ENCODE measurements at regions not wholly inside any gene's neighbourhood (a gene's known extent, or its start where the extent isn't known, plus 50 kb on each side); places are given as distances from the start of the nearest gene placed in this dataset.

GRCh38 chr2:88263861-88264260, 93.7 kb downstream of the THNSL2 start:
- TF ChIP-seq, protein P1, sequence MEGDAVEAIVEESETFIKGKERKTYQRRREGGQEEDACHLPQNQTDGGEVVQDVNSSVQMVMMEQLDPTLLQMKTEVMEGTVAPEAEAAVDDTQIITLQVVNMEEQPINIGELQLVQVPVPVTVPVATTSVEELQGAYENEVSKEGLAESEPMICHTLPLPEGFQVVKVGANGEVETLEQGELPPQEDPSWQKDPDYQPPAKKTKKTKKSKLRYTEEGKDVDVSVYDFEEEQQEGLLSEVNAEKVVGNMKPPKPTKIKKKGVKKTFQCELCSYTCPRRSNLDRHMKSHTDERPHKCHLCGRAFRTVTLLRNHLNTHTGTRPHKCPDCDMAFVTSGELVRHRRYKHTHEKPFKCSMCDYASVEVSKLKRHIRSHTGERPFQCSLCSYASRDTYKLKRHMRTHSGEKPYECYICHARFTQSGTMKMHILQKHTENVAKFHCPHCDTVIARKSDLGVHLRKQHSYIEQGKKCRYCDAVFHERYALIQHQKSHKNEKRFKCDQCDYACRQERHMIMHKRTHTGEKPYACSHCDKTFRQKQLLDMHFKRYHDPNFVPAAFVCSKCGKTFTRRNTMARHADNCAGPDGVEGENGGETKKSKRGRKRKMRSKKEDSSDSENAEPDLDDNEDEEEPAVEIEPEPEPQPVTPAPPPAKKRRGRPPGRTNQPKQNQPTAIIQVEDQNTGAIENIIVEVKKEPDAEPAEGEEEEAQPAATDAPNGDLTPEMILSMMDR (conservative IDR thresholded peaks at IDR 0.05 in 1 of 2, IDR thresholded peaks at IDR 0.05 in 1 of 2; ENCODE audit: low read depth in 1 of 2, low read length in 2 of 2), result no peak
- no peak for TF ChIP-seq EZH2 (IDR thresholded peaks at IDR 0.05; ENCODE audit: low read length, missing control alignments)
